Hepatocyte (in vitro differentiated cells): ENCODE measurements at regions not wholly inside any gene's neighbourhood (a gene's known extent, or its start where the extent isn't known, plus 50 kb on each side); places are given as distances from the start of the nearest gene placed in this dataset.
"Not testable (repeated sequence)": the region's sequence is repeated elsewhere in the genome, so short reads cannot be mapped to it uniquely, and the experiment has no call there.

Source experiments
- DNase-seq: peaks from one replicate; pipeline ENCODE4 v3.0.0-alpha.2; 2016; ENCODE audit warnings: low spot score
- H2AFZ ChIP-seq: fragments of 200-600 bp; sonication (generic); 2 replicates; pipeline ENCODE4 v1.6.0; 2016; ENCODE audit warnings: antibody characterized with exemption, mild to moderate bottlenecking
- H3K27ac ChIP-seq: fragments of 200-600 bp; sonication (generic); 2 replicates; pipeline ENCODE4 v1.5.1; 2016; ENCODE audit warnings: mild to moderate bottlenecking
- H3K27me3 ChIP-seq: fragments of 200-600 bp; sonication (generic); 2 replicates; pipeline ENCODE4 v1.6.1; 2016
- H3K36me3 ChIP-seq: fragments of 200-600 bp; sonication (generic); replicated peaks from 2 replicates; pipeline ENCODE4 v1.5.1; 2016; ENCODE audit warnings: low read depth; ENCODE audit not compliant: insufficient read depth
- H3K4me1 ChIP-seq: fragments of 200-600 bp; sonication (generic); 2 replicates; pipeline ENCODE4 v1.5.1; 2016; ENCODE audit warnings: mild to moderate bottlenecking, moderate library complexity; ENCODE audit not compliant: insufficient read depth
- H3K4me2 ChIP-seq: fragments of 200-600 bp; sonication (generic); 2 replicates; pipeline ENCODE4 v1.6.0; 2016
- H3K4me3 ChIP-seq: fragments of 200-600 bp; sonication (generic); 2 replicates; pipeline ENCODE4 v1.5.1; 2016; ENCODE audit warnings: mild to moderate bottlenecking
- H3K79me2 ChIP-seq: fragments of 200-600 bp; sonication (generic); 2 replicates; pipeline ENCODE4 v1.6.0; 2017; ENCODE audit warnings: mild to moderate bottlenecking
- H3K9me2 ChIP-seq: fragments of 200-600 bp; sonication (generic); replicated peaks from 2 replicates; pipeline ENCODE4 v1.6.0; 2017; ENCODE audit warnings: mild to moderate bottlenecking; ENCODE audit not compliant: insufficient read depth
- H3K9me3 ChIP-seq: fragments of 200-600 bp; sonication (generic); 2 replicates; pipeline ENCODE4 v1.5.1; 2016; ENCODE audit warnings: low read depth, mild to moderate bottlenecking
- H4K20me1 ChIP-seq: fragments of 200-600 bp; sonication (generic); 2 replicates; pipeline ENCODE4 v1.6.0; 2016; ENCODE audit warnings: mild to moderate bottlenecking; ENCODE audit not compliant: insufficient read depth, poor library complexity, severe bottlenecking
- CTCF ChIP-seq: fragments of 200-600 bp; sonication (generic); IDR thresholded peaks from 2 replicates; pipeline ENCODE4 v1.5.1; 2016; ENCODE audit warnings: antibody characterized with exemption, mild to moderate bottlenecking; ENCODE audit not compliant: poor library complexity
- EZH2 ChIP-seq: fragments of 200-600 bp; sonication (generic); IDR thresholded peaks from 2 replicates; pipeline ENCODE4 v1.6.1; 2016; ENCODE audit warnings: antibody characterized with exemption, mild to moderate bottlenecking, borderline replicate concordance
- EZH2phosphoT487 ChIP-seq: fragments of 200-600 bp; sonication (generic); IDR thresholded peaks from one replicate; pipeline ENCODE4 v1.6.1; 2018; ENCODE audit warnings: antibody characterized with exemption, mild to moderate bottlenecking, low read depth, moderate library complexity; ENCODE audit not compliant: unreplicated experiment, severe bottlenecking
- WGBS: methylation state at CpG from one replicate; pipeline ENCODE4 v1.1.6; 2016; ENCODE audit warnings: low lambda C conversion rate; ENCODE audit errors: missing lambda C conversion rate; 5-methylcytosine and 5-hydroxymethylcytosine counted together

GRCh38 chr20:7171911-7172310 lies 404.4 kb downstream of the BMP2 start:
- no peak overlapping the region for H3K27ac ChIP-seq
- H2AFZ ChIP-seq, result no peak overlapping the region
- no peak overlapping the region for H3K4me2 ChIP-seq
- no peaks in the 10 kb centered on the region for H3K9me3 ChIP-seq
- no peak for DNase-seq
- 46% methylated on average over 1 of the region's 1 CpG for WGBS
- H3K4me3 ChIP-seq, result no peak overlapping the region
- no peaks in the 10 kb centered on the region for H3K36me3 ChIP-seq
- H3K79me2 ChIP-seq, result no peaks in the 10 kb centered on the region
- no peak for TF ChIP-seq EZH2phosphoT487
- no peak for TF ChIP-seq CTCF
- no peak for TF ChIP-seq EZH2
- no peaks in the 10 kb centered on the region for H4K20me1 ChIP-seq
- no peaks in the 10 kb centered on the region for H3K27me3 ChIP-seq
- H3K4me1 ChIP-seq, result no peaks in the 10 kb centered on the region
- no peaks in the 10 kb centered on the region for H3K9me2 ChIP-seq

- TF ChIP-seq CTCF (no peak), EZH2phosphoT487 (no peak), EZH2 (no peak)
- Histone ChIP-seq H3K27ac (no peak overlapping the region), H3K9me2 (no peaks in the 10 kb centered on the region), H3K79me2 (no peaks in the 10 kb centered on the region), H3K27me3 (no peaks in the 10 kb centered on the region), H2AFZ (no peak overlapping the region), H3K36me3 (no peaks in the 10 kb centered on the region), H3K4me3 (no peak overlapping the region), H3K9me3 (no peaks in the 10 kb centered on the region), H4K20me1 (no peaks in the 10 kb centered on the region), H3K4me1 (no peaks in the 10 kb centered on the region), H3K4me2 (no peak overlapping the region)
- WGBS, result 92% methylated on average over 2 of the region's 2 CpGs
- no peak for DNase-seq
Observed at GRCh38 chr20:7174554-7174953, 407.1 kb downstream of the BMP2 start.

GRCh38 chr20:7175827-7176226 lies 408.3 kb downstream of the BMP2 start:
- DNase-seq, H3K4me3 ChIP-seq, H3K9me2 ChIP-seq, H3K4me2 ChIP-seq, H3K36me3 ChIP-seq, H3K79me2 ChIP-seq, H3K9me3 ChIP-seq, H3K27me3 ChIP-seq, H2AFZ ChIP-seq, H4K20me1 ChIP-seq, H3K27ac ChIP-seq, H3K4me1 ChIP-seq: not testable (repeated sequence)
- WGBS, result 96% methylated on average over 1 of the region's 1 CpG

- Histone ChIP-seq H3K4me3 (no peak overlapping the region), H3K4me2 (no peak overlapping the region), H4K20me1 (no peaks in the 10 kb centered on the region), H2AFZ (no peak overlapping the region), H3K27ac (no peak overlapping the region), H3K9me3 (no peaks in the 10 kb centered on the region), H3K79me2 (no peaks in the 10 kb centered on the region), H3K4me1 (no peaks in the 10 kb centered on the region), H3K36me3 (no peaks in the 10 kb centered on the region), H3K27me3 (no peaks in the 10 kb centered on the region), H3K9me2 (no peaks in the 10 kb centered on the region)
- WGBS, result 93% methylated on average over 2 of the region's 2 CpGs
- no peak for DNase-seq
- no peak for TF ChIP-seq EZH2
- TF ChIP-seq EZH2phosphoT487, result no peak
- TF ChIP-seq CTCF, result no peak
Observed at GRCh38 chr20:7178004-7178403, 410.5 kb downstream of the BMP2 start.
